ENCODE measurements at regions not wholly inside any gene's neighbourhood (a gene's known extent, or its start where the extent isn't known, plus 50 kb on each side); places are given as distances from the start of the nearest gene placed in this dataset.

GRCh38 chr17:12478311-12478710, 187.4 kb upstream of the MYOCD start:
- TF ChIP-seq CTCF (IDR thresholded peaks at IDR 0.05) (no peak), EP300 (IDR thresholded peaks at IDR 0.05) (no peak), POLR2A (IDR thresholded peaks at IDR 0.05) (no peak)
